ENCODE measurements at regions not wholly inside any gene's neighbourhood (a gene's known extent, or its start where the extent isn't known, plus 50 kb on each side); places are given as distances from the start of the nearest gene placed in this dataset.

DNA sequence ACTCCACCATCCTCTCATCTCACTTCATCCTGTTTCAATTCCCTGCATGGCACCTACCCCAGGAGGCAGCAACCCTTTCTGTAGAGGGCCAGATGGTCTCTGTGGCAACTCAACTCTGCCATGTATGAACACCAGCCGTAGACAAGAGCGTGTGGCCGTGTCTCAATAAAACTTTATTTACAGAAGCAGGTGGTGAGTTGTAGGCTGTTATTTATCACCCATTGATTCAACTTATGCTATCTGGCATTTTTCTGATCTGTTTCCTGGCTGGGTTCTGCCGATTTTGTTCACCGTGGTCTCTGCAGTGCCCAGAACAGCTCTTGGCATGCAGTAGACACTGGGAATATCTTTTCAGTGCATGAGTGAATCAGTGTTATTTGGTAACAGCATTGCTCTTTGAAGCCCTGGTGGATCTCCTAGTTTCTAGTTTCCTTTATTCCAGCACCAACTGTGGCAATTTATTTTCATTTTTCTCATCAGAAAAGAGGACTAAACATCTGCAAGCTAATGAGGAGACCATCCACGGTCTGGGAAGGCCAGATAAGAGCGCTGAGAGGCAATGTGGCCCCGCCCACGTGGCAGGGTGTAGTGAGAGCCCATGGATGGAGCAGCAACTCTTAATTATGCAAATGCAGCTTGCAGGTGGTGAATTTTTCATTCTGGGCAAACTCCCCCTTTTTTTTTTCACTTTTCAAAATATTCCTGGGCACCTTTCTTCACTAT lies 77.9 kb downstream of the CTSL start:
- H3K27me3 Mint-ChIP-seq = peaks cover 15 to 17% of the 10 kb centered on the region in 2 donors
- H3K9me3 Mint-ChIP-seq = peaks cover 0 to 9% of the 10 kb centered on the region in 2 donors
- no peak overlapping the region for H3K4me3 Mint-ChIP-seq
- no peak overlapping the region for H3K27ac Mint-ChIP-seq
- H3K36me3 Mint-ChIP-seq = peaks cover 0 to 3% of the 10 kb centered on the region in 2 donors
- ATAC-seq (replicated peaks) (no peak), DNase-seq (no peak)
- no peaks in the 10 kb centered on the region for H3K4me1 Mint-ChIP-seq

DNA sequence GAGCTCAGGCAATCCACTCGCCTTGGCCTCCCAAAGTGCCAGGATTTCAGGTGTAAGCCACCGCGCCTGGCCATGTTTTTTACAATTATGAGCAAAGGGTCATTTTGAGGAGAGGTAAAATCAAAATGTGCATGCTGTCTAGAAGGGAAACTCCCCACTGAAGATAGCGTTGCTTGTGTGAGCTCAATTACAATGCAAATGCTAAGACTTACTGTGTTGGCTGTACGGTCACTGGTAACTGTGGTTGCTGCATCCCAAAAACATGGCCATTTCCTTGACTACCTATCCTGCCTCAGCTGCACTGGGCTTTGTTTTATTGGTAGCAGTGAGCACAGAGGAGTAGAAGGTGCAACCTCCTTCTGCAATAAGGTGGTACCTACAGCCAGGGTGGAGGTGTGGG lies 77.4 kb upstream of the SPATA31E1 start:
- Mint-ChIP-seq H3K27ac (no peak overlapping the region), H3K9me3 (peaks cover 1 to 9% of the 10 kb centered on the region in 2 donors), H3K36me3 (peaks cover 0 to 3% of the 10 kb centered on the region in 2 donors), H3K4me1 (no peaks in the 10 kb centered on the region), H3K27me3 (peaks cover 7 to 17% of the 10 kb centered on the region in 2 donors), H3K4me3 (no peak overlapping the region)
- DNase-seq (no peak), ATAC-seq (replicated peaks) (no peak)

DNA sequence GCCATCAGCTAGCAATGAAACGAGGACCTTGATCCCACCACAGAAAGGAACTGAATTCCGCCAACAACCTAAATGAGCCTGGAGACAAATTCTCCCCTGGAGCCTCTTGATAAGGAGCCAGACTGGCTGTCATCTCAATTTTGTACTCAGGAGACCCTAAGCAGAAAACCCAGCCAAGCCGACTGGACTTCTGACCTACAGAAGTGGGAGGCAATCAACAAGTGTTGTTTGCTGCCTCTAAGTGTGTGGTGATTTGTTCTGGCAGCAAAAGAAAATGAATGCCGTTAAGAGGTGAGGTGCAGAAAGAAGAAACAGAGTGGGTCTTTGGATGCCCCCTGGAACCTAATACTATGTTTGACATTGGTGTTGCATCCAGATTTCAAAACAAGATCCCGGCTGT lies 72.7 kb upstream of the SPATA31E1 start:
- H3K27me3 Mint-ChIP-seq = peaks cover 18 to 20% of the 10 kb centered on the region in 2 donors
- H3K4me3 Mint-ChIP-seq = no peak overlapping the region
- H3K4me1 Mint-ChIP-seq = no peaks in the 10 kb centered on the region
- H3K9me3 Mint-ChIP-seq = peaks cover 2 to 6% of the 10 kb centered on the region in 2 donors
- peaks cover 0 to 3% of the 10 kb centered on the region in 2 donors for H3K36me3 Mint-ChIP-seq
- no peak for DNase-seq
- ATAC-seq (replicated peaks) = no peak
- no peak overlapping the region for H3K27ac Mint-ChIP-seq

DNA sequence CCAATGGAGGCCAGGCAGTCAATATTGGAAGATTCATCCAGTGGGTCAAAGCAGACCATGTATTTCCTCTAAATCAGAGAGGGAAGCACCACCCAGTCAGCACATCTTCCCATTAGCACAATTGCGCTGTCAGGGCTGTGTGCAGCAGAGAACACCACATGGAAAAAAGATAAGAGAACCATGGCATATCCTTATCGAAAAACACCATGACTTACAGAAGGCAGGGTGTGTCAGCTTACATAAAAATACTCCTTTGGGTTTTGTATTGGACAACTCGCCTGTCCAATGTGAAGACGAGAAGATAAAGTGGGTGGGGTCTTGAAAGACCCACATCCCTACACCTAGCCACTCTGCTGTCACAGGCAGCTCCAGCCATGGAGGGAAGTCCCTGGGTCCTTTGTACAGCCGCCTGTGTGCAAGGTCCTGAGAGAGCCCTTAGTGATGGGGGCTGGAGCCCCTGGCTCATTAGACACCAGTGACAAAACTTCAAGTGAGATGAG lies 71.9 kb upstream of the SPATA31E1 start:
- no peak for DNase-seq
- ATAC-seq (replicated peaks) = no peak
- no peaks in the 10 kb centered on the region for H3K4me1 Mint-ChIP-seq
- H3K36me3 Mint-ChIP-seq = peaks cover 0 to 3% of the 10 kb centered on the region in 2 donors
- H3K9me3 Mint-ChIP-seq = peaks cover 3 to 8% of the 10 kb centered on the region in 2 donors
- H3K4me3 Mint-ChIP-seq = no peak overlapping the region
- peaks cover 21% of the 10 kb centered on the region in 2 donors for H3K27me3 Mint-ChIP-seq
- H3K27ac Mint-ChIP-seq = no peak overlapping the region

- H3K36me3 Mint-ChIP-seq = peaks cover 0 to 3% of the 10 kb centered on the region in 2 donors
- no peak overlapping the region for H3K27ac Mint-ChIP-seq
- H3K9me3 Mint-ChIP-seq = peaks cover 7 to 8% of the 10 kb centered on the region in 2 donors
Observed at GRCh38 chr9:87812375-87813118, 70.1 kb upstream of the SPATA31E1 start.

GRCh38 chr9:87813119-87813463 lies 69.6 kb upstream of the SPATA31E1 start:
- no peaks in the 10 kb centered on the region for H3K4me1 Mint-ChIP-seq
- peaks cover 3 to 7% of the 10 kb centered on the region in 2 donors for H3K9me3 Mint-ChIP-seq
- no peak overlapping the region for H3K4me3 Mint-ChIP-seq
- no peak overlapping the region for H3K27ac Mint-ChIP-seq
- H3K36me3 Mint-ChIP-seq = no peaks in the 10 kb centered on the region
- H3K27me3 Mint-ChIP-seq = peaks cover 20 to 25% of the 10 kb centered on the region in 2 donors
- ATAC-seq (replicated peaks) (peak in 1 of 2 donors; percentile 5), DNase-seq (no peak)

More at GRCh38 chr9:87812375-87813118, 70.1 kb upstream of the SPATA31E1 start:
- H3K4me3 Mint-ChIP-seq = no peak overlapping the region
- DNase-seq (no peak), ATAC-seq (replicated peaks) (peak; percentile 64 to 67)
- peaks cover 25 to 30% of the 10 kb centered on the region in 2 donors for H3K27me3 Mint-ChIP-seq
- H3K4me1 Mint-ChIP-seq = no peaks in the 10 kb centered on the region

GRCh38 chr9:87816036-87816435 lies 66.6 kb upstream of the SPATA31E1 start:
- H3K4me3 Mint-ChIP-seq = no peak overlapping the region
- peaks cover 3 to 8% of the 10 kb centered on the region in 2 donors for H3K9me3 Mint-ChIP-seq
- no peaks in the 10 kb centered on the region for H3K4me1 Mint-ChIP-seq
- DNase-seq = no peak
- no peaks in the 10 kb centered on the region for H3K36me3 Mint-ChIP-seq
- no peak for ATAC-seq (replicated peaks)
- H3K27ac Mint-ChIP-seq = no peak overlapping the region
- peaks cover 20 to 27% of the 10 kb centered on the region in 2 donors for H3K27me3 Mint-ChIP-seq

GRCh38 chr9:87818308-87818707 lies 64.4 kb upstream of the SPATA31E1 start:
- peaks cover 3 to 8% of the 10 kb centered on the region in 2 donors for H3K9me3 Mint-ChIP-seq
- no peaks in the 10 kb centered on the region for H3K4me1 Mint-ChIP-seq
- H3K27me3 Mint-ChIP-seq = peaks cover 11 to 17% of the 10 kb centered on the region in 2 donors
- no peaks in the 10 kb centered on the region for H3K36me3 Mint-ChIP-seq
- ATAC-seq (replicated peaks) = no peak
- DNase-seq = no peak
- H3K27ac Mint-ChIP-seq = no peak overlapping the region
- H3K4me3 Mint-ChIP-seq = no peak overlapping the region

DNA sequence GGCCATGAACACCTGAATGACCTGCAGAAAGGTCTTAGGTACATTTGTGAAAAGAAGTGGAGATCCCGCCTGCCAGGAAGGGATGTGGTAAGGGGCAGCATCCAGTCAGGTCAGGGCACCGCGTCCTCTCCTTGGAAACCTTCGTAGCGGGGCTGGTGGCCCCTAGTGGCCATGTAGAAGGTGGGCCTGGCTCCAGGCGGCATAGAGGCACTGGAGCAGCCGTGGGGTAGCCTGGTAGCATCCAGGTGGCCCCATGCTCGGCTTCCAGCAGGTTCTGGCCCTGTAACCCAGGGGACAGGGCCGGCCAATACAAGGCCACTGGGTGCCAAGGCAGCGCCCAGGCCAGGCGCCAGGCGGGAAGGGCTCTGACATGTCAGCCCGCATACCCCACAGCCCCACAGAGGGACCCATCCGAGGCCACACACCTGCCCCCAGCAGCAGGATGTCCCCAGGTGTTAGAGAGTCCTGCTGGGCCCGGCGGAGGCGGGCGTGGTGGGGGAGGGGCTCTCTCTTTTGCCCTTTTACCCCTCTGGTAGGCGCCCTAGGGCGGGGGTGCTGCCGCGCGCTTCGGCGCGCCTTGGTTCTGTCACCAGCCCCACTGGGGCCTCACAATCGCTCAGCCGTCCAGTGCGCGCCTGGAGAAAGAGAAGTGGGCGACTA lies 58.3 kb upstream of the SPATA31E1 start:
- DNase-seq = no peak
- no peak overlapping the region for H3K27ac Mint-ChIP-seq
- H3K36me3 Mint-ChIP-seq = no peaks in the 10 kb centered on the region
- no peaks in the 10 kb centered on the region for H3K4me1 Mint-ChIP-seq
- H3K27me3 Mint-ChIP-seq = peaks cover 10 to 11% of the 10 kb centered on the region in 2 donors
- H3K4me3 Mint-ChIP-seq = no peak overlapping the region
- H3K9me3 Mint-ChIP-seq = peaks cover 0 to 2% of the 10 kb centered on the region in 2 donors
- ATAC-seq (replicated peaks) = no peak

GRCh38 chr9:87824886-87825285 lies 57.8 kb upstream of the SPATA31E1 start:
- no peak overlapping the region for H3K27ac Mint-ChIP-seq
- H3K27me3 Mint-ChIP-seq = peaks cover 10 to 11% of the 10 kb centered on the region in 2 donors
- no peaks in the 10 kb centered on the region for H3K36me3 Mint-ChIP-seq

DNA sequence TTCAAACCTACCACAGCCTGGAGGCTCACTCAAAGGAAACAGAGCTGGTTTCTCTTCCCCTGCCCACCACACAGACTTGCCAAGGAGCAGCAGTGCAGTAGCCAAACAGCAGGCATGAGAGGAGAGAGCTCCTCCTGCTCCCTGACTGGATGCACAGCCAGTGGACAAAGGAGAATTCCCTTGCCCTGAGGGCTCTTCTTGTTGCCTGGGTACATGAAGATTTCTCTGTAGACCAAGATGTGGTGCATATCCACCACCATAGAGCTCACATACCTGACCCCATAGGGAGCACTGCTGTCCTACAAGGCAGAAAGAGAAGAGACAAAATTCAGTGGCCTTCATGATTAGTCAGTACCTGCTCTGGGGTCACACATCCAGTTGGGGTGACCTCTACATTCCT lies 56.3 kb upstream of the SPATA31E1 start:
- H3K36me3 Mint-ChIP-seq = no peaks in the 10 kb centered on the region
- ATAC-seq (replicated peaks) (no peak), DNase-seq (no peak)
- peaks cover 4 to 10% of the 10 kb centered on the region in 2 donors for H3K27me3 Mint-ChIP-seq
- no peak overlapping the region for H3K27ac Mint-ChIP-seq
- H3K4me1 Mint-ChIP-seq = no peaks in the 10 kb centered on the region
- H3K4me3 Mint-ChIP-seq = no peak overlapping the region
- H3K9me3 Mint-ChIP-seq = no peaks in the 10 kb centered on the region

More at GRCh38 chr9:87824886-87825285, 57.8 kb upstream of the SPATA31E1 start:
- Mint-ChIP-seq H3K4me3 (no peak overlapping the region), H3K9me3 (peaks cover 0 to 2% of the 10 kb centered on the region in 2 donors), H3K4me1 (no peaks in the 10 kb centered on the region)
- DNase-seq (no peak), ATAC-seq (replicated peaks) (no peak)

DNA sequence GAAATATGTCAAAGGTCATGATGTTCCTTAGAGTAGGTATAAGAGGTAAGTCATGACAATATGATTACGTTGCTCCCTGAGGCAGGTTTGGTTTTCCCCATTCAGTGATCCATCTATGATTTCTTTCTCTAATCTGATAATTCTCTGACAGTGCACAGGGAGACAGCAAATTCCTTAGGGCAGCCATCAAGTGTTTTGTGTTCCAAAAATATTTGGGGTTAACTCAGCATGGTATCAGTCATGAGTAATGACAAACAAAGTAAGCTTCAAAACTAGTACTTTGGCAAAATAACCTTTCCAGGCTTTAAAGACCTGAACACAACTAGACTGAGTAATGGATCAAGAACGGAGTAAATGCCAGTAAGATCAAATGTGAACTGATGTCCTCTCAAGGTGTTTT lies 55.3 kb upstream of the SPATA31E1 start:
- Mint-ChIP-seq H3K9me3 (no peaks in the 10 kb centered on the region), H3K4me3 (no peak overlapping the region), H3K27ac (no peak overlapping the region), H3K27me3 (peaks cover 4 to 10% of the 10 kb centered on the region in 2 donors), H3K4me1 (no peaks in the 10 kb centered on the region), H3K36me3 (no peaks in the 10 kb centered on the region)
- ATAC-seq (replicated peaks) = no peak
- DNase-seq = no peak

GRCh38 chr9:87829756-87830155 lies 52.9 kb upstream of the SPATA31E1 start:
- Mint-ChIP-seq H3K4me1 (no peaks in the 10 kb centered on the region), H3K4me3 (no peak overlapping the region), H3K27me3 (peaks cover 4 to 13% of the 10 kb centered on the region in 2 donors), H3K27ac (no peak overlapping the region), H3K36me3 (no peaks in the 10 kb centered on the region), H3K9me3 (no peaks in the 10 kb centered on the region)
- DNase-seq (no peak), ATAC-seq (replicated peaks) (no peak)

DNA sequence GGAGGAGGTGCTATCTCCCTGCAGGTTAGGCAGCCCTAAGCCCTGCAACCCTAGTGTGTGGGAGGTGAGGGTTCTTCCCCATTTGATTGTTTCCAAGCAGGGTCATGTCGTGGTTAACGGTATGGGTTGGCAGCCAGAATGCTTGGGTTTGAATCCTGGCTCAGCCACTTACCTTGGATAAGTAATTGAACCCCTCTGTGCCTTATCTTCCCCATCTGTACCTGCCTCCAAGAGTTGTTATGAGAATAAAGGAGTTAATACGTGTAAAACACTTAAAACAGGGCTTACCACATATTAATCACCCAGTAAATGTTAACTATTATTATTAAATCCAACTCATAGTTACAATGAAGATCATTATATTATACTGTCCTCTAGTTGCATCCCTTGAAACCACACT lies 52.2 kb upstream of the SPATA31E1 start:
- Mint-ChIP-seq H3K27ac (no peak overlapping the region), H3K4me1 (no peaks in the 10 kb centered on the region), H3K4me3 (no peak overlapping the region), H3K36me3 (no peaks in the 10 kb centered on the region), H3K27me3 (peaks cover 4 to 16% of the 10 kb centered on the region in 2 donors), H3K9me3 (no peaks in the 10 kb centered on the region)
- ATAC-seq (replicated peaks) = no peak
- DNase-seq = no peak

Measured in stimulated activated naive B cell treated with anti-CD40 and anti-IgM and Interleukin-4, amounts not matched to agents 10 μg/mL and 1 μg/mL and 100 μg/mL, for 72 hours (primary cell).